Panc1 (cell line): ENCODE measurements at regions not wholly inside any gene's neighbourhood (a gene's known extent, or its start where the extent isn't known, plus 50 kb on each side); places are given as distances from the start of the nearest gene placed in this dataset.

Experiments
- ATAC-seq: fragments of 200-7000 bp; cut with Tn5 transposase; 2 replicates; pipeline ENCODE4 v1.9.1; 2020; ENCODE audit warnings: mild to moderate bottlenecking, moderate library complexity
- BruUV-seq: library from RNA; stranded (reverse); fragments of 400-500 nt; replicated peaks from 2 replicates; lab custom pipeline; 2021; lab: Mats Ljungman, UMichigan
- CTCF ChIA-PET: fragments of 300-600 bp; sonication (Branson Sonifier 250); formaldehyde crosslinking; loops from one replicate; lab custom pipeline; 2022; ENCODE audit warnings: antibody characterized with exemption; lab: Charles Lee
- POLR2A ChIA-PET: fragments of 300-600 bp; sonication (Branson Sonifier 250); formaldehyde crosslinking; loops from one replicate; lab custom pipeline; 2022; ENCODE audit warnings: antibody characterized with exemption; lab: Charles Lee
- DNase-seq: peaks from one replicate; pipeline ENCODE4 v3.0.0-alpha.2; 2010; ENCODE audit warnings: low read depth, low spot score
- H3K27ac ChIP-seq: 2 replicates; pipeline ENCODE4 v1.5.1; 2011; ENCODE audit warnings: mild to moderate bottlenecking, low read length, inconsistent platforms
- H3K27me3 ChIP-seq: fragments of 200-500 bp; sonication (Bioruptor generic); 2 replicates; pipeline ENCODE4 v1.6.0; 2014; ENCODE audit warnings: low read length, inconsistent platforms; ENCODE audit not compliant: control insufficient read depth, insufficient read depth
- H3K36me3 ChIP-seq: fragments of 200-500 bp; sonication (Bioruptor generic); 2 replicates; pipeline ENCODE4 v1.5.1; 2014; ENCODE audit warnings: inconsistent platforms, mild to moderate bottlenecking, low read length, moderate library complexity; ENCODE audit not compliant: control insufficient read depth, insufficient read depth
- H3K4me1 ChIP-seq: 2 replicates; pipeline ENCODE4 v1.5.1; 2011; ENCODE audit warnings: inconsistent platforms, mild to moderate bottlenecking, low read length, moderate library complexity; ENCODE audit not compliant: control insufficient read depth, insufficient read depth
- H3K4me3 ChIP-seq, 2 experiments: 2 replicates each; pipeline ENCODE4 v1.5.1; 2011 to 2012; ENCODE audit warnings: low read depth in 2 of 2, low read length in 2 of 2, mild to moderate bottlenecking in 2 of 2, inconsistent platforms in 1 of 2, moderate library complexity in 1 of 2
- H3K9me3 ChIP-seq: fragments of 200-500 bp; sonication (Bioruptor generic); 2 replicates; pipeline ENCODE4 v1.5.1; 2014; ENCODE audit warnings: low read depth, mild to moderate bottlenecking, inconsistent platforms, low read length, moderate library complexity; ENCODE audit not compliant: control insufficient read depth, insufficient read depth
- POLR2AphosphoS5 ChIP-seq: IDR thresholded peaks from 2 replicates; pipeline ENCODE4 v1.6.1; 2012; ENCODE audit warnings: mild to moderate bottlenecking, low read depth, low read length, moderate library complexity
- REST ChIP-seq, 2 experiments: IDR thresholded peaks; 2 replicates each; pipeline ENCODE4 v1.6.1; 2011 to 2012; ENCODE audit warnings: low read depth in 2 of 2, control low read depth in 1 of 2, low read length in 1 of 2, mild to moderate bottlenecking in 1 of 2, moderate library complexity in 1 of 2; ENCODE audit not compliant: insufficient read depth in 1 of 2
- SIN3A ChIP-seq: IDR thresholded peaks from 2 replicates; pipeline ENCODE4 v1.6.1; 2012; ENCODE audit warnings: low read depth, mild to moderate bottlenecking, low read length, moderate library complexity, borderline replicate concordance; ENCODE audit not compliant: insufficient read depth
- TCF7L2 ChIP-seq: IDR thresholded peaks from 2 replicates; pipeline ENCODE4 v1.6.1; 2011; ENCODE audit warnings: mild to moderate bottlenecking, low read depth, low read length, inconsistent platforms
- in situ Hi-C: cut with HindIII; loops from 2 replicates; pipeline ENCODE4 v1.10.0; 2016; ENCODE audit warnings: low sequenced_read_pairs, low pct_unique_long_range_greater_than_20kb
- intact Hi-C: fragments of 100-400 bp; cut with micrococcal nuclease; formaldehyde crosslinking; loops from one replicate; pipeline ENCODE4 v1.10.0; 2022; ENCODE audit not compliant: unreplicated experiment
- TF ChIP-seq, protein P1 (sequence below): fragments of 450-650 bp; IDR thresholded peaks from 2 replicates; pipeline ENCODE4 v1.5.1; 2017; ENCODE audit warnings: mild to moderate bottlenecking

DNA sequence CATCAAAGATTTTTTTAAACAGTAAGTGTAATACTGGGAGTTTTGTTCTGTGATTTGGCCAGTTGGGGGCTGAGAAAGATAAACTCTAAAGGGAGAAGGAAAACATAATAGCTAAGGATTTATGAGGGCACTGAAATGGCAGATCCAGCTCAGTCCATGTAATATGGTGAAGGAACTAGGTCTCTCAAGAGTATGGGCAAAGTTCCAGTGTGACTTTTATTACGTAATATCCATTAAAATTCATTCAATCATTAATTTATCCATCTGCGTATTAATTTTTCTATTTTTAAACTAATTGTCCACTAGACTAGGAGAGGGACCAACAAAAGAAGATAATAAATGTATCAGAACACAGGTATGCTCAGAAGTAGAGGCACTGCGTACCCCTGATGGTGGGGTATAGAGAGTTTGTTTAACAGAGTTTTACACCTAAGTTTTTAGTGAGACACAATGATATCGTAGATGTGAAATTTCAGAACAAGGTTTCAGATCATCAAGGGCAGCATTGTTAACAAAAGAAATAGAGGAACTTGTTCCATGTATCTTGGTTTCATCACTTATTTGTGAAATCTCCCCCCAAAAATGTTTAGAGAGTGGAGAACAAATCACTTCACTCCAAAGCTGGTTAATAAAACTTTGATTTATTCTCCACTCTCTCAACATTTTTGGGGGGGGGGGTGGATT, 351.1 kb downstream of the GRXCR1 start:
- DNase-seq (no peak), ATAC-seq (no peak)
- Histone ChIP-seq H3K9me3 (no peaks in the 10 kb centered on the region), H3K4me1 (no peaks in the 10 kb centered on the region), H3K4me3 (no peak overlapping the region), H3K36me3 (no peaks in the 10 kb centered on the region), H3K27ac (no peak overlapping the region), H3K27me3 (no peaks in the 10 kb centered on the region)
- CTCF ChIA-PET, result no interaction called here
- POLR2A ChIA-PET, result no interaction called here
- BruUV-seq, result no TSS peak
- TF ChIP-seq, protein P1, sequence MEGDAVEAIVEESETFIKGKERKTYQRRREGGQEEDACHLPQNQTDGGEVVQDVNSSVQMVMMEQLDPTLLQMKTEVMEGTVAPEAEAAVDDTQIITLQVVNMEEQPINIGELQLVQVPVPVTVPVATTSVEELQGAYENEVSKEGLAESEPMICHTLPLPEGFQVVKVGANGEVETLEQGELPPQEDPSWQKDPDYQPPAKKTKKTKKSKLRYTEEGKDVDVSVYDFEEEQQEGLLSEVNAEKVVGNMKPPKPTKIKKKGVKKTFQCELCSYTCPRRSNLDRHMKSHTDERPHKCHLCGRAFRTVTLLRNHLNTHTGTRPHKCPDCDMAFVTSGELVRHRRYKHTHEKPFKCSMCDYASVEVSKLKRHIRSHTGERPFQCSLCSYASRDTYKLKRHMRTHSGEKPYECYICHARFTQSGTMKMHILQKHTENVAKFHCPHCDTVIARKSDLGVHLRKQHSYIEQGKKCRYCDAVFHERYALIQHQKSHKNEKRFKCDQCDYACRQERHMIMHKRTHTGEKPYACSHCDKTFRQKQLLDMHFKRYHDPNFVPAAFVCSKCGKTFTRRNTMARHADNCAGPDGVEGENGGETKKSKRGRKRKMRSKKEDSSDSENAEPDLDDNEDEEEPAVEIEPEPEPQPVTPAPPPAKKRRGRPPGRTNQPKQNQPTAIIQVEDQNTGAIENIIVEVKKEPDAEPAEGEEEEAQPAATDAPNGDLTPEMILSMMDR, result no peak
- TF ChIP-seq REST (IDR thresholded peaks at IDR 0.05; ENCODE audit: insufficient read depth in 1 of 2, low read depth in 2 of 2, low read length in 1 of 2), result no peak
- TF ChIP-seq POLR2AphosphoS5, result no peak
- no peak for TF ChIP-seq SIN3A
- no peak for TF ChIP-seq TCF7L2
- in situ Hi-C loops (no loop called here), intact Hi-C loops (no loop called here)

DNA sequence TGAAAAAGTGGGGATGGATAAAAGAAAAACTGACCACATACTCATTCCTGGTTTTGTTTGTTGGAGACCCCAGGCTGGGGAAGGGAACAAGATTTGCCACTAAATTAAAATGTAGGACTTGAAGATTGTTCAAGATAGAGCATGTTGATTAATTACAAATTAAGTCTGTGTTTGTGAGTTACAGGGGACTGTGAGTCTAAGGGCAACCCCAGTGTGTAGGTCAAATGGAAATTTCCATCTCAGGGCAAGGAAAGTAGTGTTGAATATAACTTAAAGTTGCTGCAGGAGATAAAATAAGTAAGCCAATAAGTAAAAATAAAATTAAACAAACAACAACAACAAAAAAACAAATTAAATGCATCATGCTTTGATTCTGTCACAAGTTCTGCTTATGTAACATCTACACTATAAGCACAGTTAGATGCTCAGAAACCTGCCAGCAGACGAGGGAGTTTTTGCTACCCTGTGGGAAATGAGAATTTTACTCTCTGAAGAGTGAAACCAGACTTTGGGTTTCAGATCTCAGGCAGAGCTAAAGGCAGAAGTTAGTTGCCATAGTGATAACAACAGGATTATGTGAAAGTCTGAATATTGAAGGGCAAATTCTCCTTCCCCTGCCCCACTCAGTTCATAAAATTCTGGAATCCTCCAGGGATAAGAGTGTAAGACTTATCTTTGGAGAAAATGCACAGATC, 352.3 kb downstream of the GRXCR1 start:
- ChIA-PET POLR2A (no interaction called here), CTCF (no interaction called here)
- Histone ChIP-seq H3K27me3 (no peaks in the 10 kb centered on the region), H3K9me3 (no peaks in the 10 kb centered on the region), H3K4me3 (no peak overlapping the region), H3K27ac (no peak overlapping the region), H3K36me3 (no peaks in the 10 kb centered on the region), H3K4me1 (no peaks in the 10 kb centered on the region)
- in situ Hi-C loops (no loop called here), intact Hi-C loops (no loop called here)
- DNase-seq (no peak), ATAC-seq (no peak)
- TF ChIP-seq REST (IDR thresholded peaks at IDR 0.05; ENCODE audit: insufficient read depth in 1 of 2, low read depth in 2 of 2, low read length in 1 of 2), result no peak
- TF ChIP-seq, protein P1, result no peak
- TF ChIP-seq POLR2AphosphoS5, result no peak
- TF ChIP-seq TCF7L2, result no peak
- no peak for TF ChIP-seq SIN3A
- BruUV-seq, result no TSS peak
